IMR-90 (cell line): ENCODE measurements at regions not wholly inside any gene's neighbourhood (a gene's known extent, or its start where the extent isn't known, plus 50 kb on each side); places are given as distances from the start of the nearest gene placed in this dataset.

Experiments used
- ATAC-seq: fragments of 200-7000 bp; cut with Tn5 transposase; 2 replicates; pipeline ENCODE4 v1.9.1; 2020; ENCODE audit warnings: low read depth, mild to moderate bottlenecking, moderate library complexity
- BruUV-seq: library from RNA; stranded (reverse); fragments of 400-500 nt; replicated peaks from 2 replicates; lab custom pipeline; 2021; lab: Mats Ljungman, UMichigan
- CTCF ChIA-PET: fragments of 300-600 bp; formaldehyde crosslinking; extraction: SDS; loops from one replicate; lab custom pipeline; 2021; ENCODE audit warnings: antibody characterized with exemption; lab: Yijun Ruan, JAX
- POLR2A ChIA-PET: fragments of 300-600 bp; sonication (Branson Sonifier 250); formaldehyde crosslinking; loops from one replicate; lab custom pipeline; 2022; ENCODE audit warnings: antibody characterized with exemption; ENCODE audit not compliant: unreplicated experiment; lab: Charles Lee
- DNase-seq: peaks from one replicate; pipeline ENCODE4 v3.0.0; 2013
- H2AFZ ChIP-seq: replicated peaks from 2 replicates; pipeline ENCODE3; 2013; ENCODE audit warnings: low read length, mild to moderate bottlenecking; ENCODE audit not compliant: poor library complexity
- H2AK5ac ChIP-seq: 2 replicates; pipeline ENCODE4 v1.6.1; 2013; ENCODE audit warnings: low read depth, low read length, inconsistent platforms
- H2AK9ac ChIP-seq: replicated peaks from 2 replicates; pipeline ENCODE3; 2013; ENCODE audit warnings: mild to moderate bottlenecking, low read depth, low read length, moderate library complexity; ENCODE audit not compliant: poor library complexity
- H2BK120ac ChIP-seq: 2 replicates; pipeline ENCODE4 v1.6.1; 2013; ENCODE audit warnings: low read depth, low read length, inconsistent platforms
- H2BK15ac ChIP-seq: 3 replicates; pipeline ENCODE4 v1.6.1; 2013; ENCODE audit warnings: low read depth, low read length, inconsistent platforms
- H2BK20ac ChIP-seq: 2 replicates; pipeline ENCODE4 v1.6.1; 2013; ENCODE audit warnings: low read depth, mild to moderate bottlenecking, inconsistent platforms, low read length, moderate library complexity
- H2BK5ac ChIP-seq: 2 replicates; pipeline ENCODE4 v1.6.1; 2013; ENCODE audit warnings: mild to moderate bottlenecking, low read depth, low read length, inconsistent platforms; ENCODE audit not compliant: poor library complexity, severe bottlenecking
- H3K14ac ChIP-seq: replicated peaks from 2 replicates; pipeline ENCODE4 v1.6.1; 2013; ENCODE audit warnings: low read depth, low read length, inconsistent platforms
- H3K18ac ChIP-seq: 2 replicates; pipeline ENCODE4 v1.6.1; 2013; ENCODE audit warnings: low read depth, low read length, control low read depth
- H3K23ac ChIP-seq: 2 replicates; pipeline ENCODE4 v1.6.1; 2013; ENCODE audit warnings: low read depth, low read length, inconsistent platforms
- H3K27ac ChIP-seq: 2 replicates; pipeline ENCODE4 v1.5.1; 2013; ENCODE audit warnings: mild to moderate bottlenecking, control low read depth, low read length; ENCODE audit not compliant: insufficient read depth
- H3K27me3 ChIP-seq: 2 replicates; pipeline ENCODE4 v1.6.1; 2013; ENCODE audit warnings: low read length; ENCODE audit not compliant: control insufficient read depth, insufficient read depth
- H3K36me3 ChIP-seq: 2 replicates; pipeline ENCODE4 v1.6.1; 2013; ENCODE audit warnings: low read length, mixed read lengths; ENCODE audit not compliant: control insufficient read depth, insufficient read depth
- H3K4ac ChIP-seq: 2 replicates; pipeline ENCODE4 v1.6.1; 2013; ENCODE audit warnings: low read depth, low read length, inconsistent platforms
- H3K4me1 ChIP-seq: 2 replicates; pipeline ENCODE4 v1.6.1; 2013; ENCODE audit warnings: low read length, mixed read lengths; ENCODE audit not compliant: control insufficient read depth, insufficient read depth
- H3K4me2 ChIP-seq: 2 replicates; pipeline ENCODE4 v1.6.1; 2013; ENCODE audit warnings: low read depth, mild to moderate bottlenecking, control low read depth, low read length, moderate library complexity
- H3K4me3 ChIP-seq: 2 replicates; pipeline ENCODE4 v1.5.1; 2013; ENCODE audit warnings: low read depth, mild to moderate bottlenecking, control low read depth, low read length, moderate library complexity; ENCODE audit not compliant: insufficient read depth
- H3K56ac ChIP-seq: 2 replicates; pipeline ENCODE4 v1.6.1; 2013; ENCODE audit warnings: low read length, inconsistent platforms; ENCODE audit not compliant: insufficient read depth; ENCODE audit errors: extremely low read depth
- H3K79me1 ChIP-seq, 2 experiments: 2 replicates each; pipeline ENCODE4 v1.6.1; 2013; ENCODE audit warnings: low read length in 2 of 2, inconsistent platforms in 1 of 2, low read depth in 1 of 2
- H3K9ac ChIP-seq: 2 replicates; pipeline ENCODE4 v1.6.1; 2013; ENCODE audit warnings: low read depth, low read length, control low read depth
- H3K9me1 ChIP-seq: 2 replicates; pipeline ENCODE4 v1.6.1; 2013; ENCODE audit warnings: low read length, inconsistent platforms; ENCODE audit not compliant: insufficient read depth
- H3K9me3 ChIP-seq: 2 replicates; pipeline ENCODE4 v1.6.1; 2013; ENCODE audit warnings: low read length; ENCODE audit not compliant: control insufficient read depth, insufficient read depth
- H4K20me1 ChIP-seq: 2 replicates; pipeline ENCODE4 v1.6.1; 2013; ENCODE audit warnings: low read length, inconsistent platforms; ENCODE audit not compliant: insufficient read depth
- H4K5ac ChIP-seq: 2 replicates; pipeline ENCODE4 v1.6.1; 2013; ENCODE audit warnings: mild to moderate bottlenecking, low read depth, low read length, control low read depth
- H4K8ac ChIP-seq, 2 experiments: 2 replicates each; pipeline ENCODE4 v1.6.1; 2013; ENCODE audit warnings: low read depth in 2 of 2, low read length in 2 of 2, control low read depth in 1 of 2, inconsistent platforms in 1 of 2
- H4K91ac ChIP-seq: 2 replicates; pipeline ENCODE4 v1.6.1; 2013; ENCODE audit warnings: low read depth, low read length, inconsistent platforms; ENCODE audit not compliant: insufficient read depth
- BHLHE40 ChIP-seq: fragments of 150-350 bp; IDR thresholded peaks from 2 replicates; pipeline ENCODE4 v1.6.1; 2016; ENCODE audit warnings: mild to moderate bottlenecking, low read depth, low read length
- CHD1 ChIP-seq: IDR thresholded peaks from 2 replicates; pipeline ENCODE4 v1.6.1; 2012; ENCODE audit warnings: low read depth, low read length, improper control_type of control experiment
- CTCF ChIP-seq: conservative IDR thresholded peaks from 2 replicates; pipeline ENCODE4 v1.5.1; 2012; ENCODE audit warnings: mild to moderate bottlenecking, low read depth, low read length, improper control_type of control experiment
- ELK1 ChIP-seq: fragments of 150-350 bp; IDR thresholded peaks from 2 replicates; pipeline ENCODE4 v1.6.1; 2016; ENCODE audit warnings: low read depth, mild to moderate bottlenecking, low read length, moderate library complexity, borderline replicate concordance
- FOS ChIP-seq: fragments of 150-350 bp; IDR thresholded peaks from 2 replicates; pipeline ENCODE4 v1.6.1; 2016; ENCODE audit warnings: low read depth, low read length
- MAZ ChIP-seq: IDR thresholded peaks from 2 replicates; pipeline ENCODE4 v1.6.1; 2012; ENCODE audit warnings: low read depth, mild to moderate bottlenecking, low read length, improper control_type of control experiment, moderate library complexity, borderline replicate concordance
- MXI1 ChIP-seq: IDR thresholded peaks from 2 replicates; pipeline ENCODE4 v1.6.1; 2012; ENCODE audit warnings: low read depth, mild to moderate bottlenecking, low read length, moderate library complexity, borderline replicate concordance
- POLR2A ChIP-seq: IDR thresholded peaks from 2 replicates; pipeline ENCODE4 v1.6.1; 2012; ENCODE audit warnings: mild to moderate bottlenecking, low read depth, low read length
- RCOR1 ChIP-seq: IDR thresholded peaks from 2 replicates; pipeline ENCODE4 v1.6.1; 2012; ENCODE audit warnings: mild to moderate bottlenecking, low read length, improper control_type of control experiment; ENCODE audit not compliant: insufficient replicate concordance
- RFX5 ChIP-seq: IDR thresholded peaks from 2 replicates; pipeline ENCODE4 v1.8.0; 2012; ENCODE audit warnings: low read depth, mild to moderate bottlenecking, low read length, moderate library complexity
- USF2 ChIP-seq: fragments of 150-350 bp; IDR thresholded peaks from 2 replicates; pipeline ENCODE4 v1.6.1; 2017; ENCODE audit warnings: mild to moderate bottlenecking, antibody characterized with exemption, low read length, low read depth
- WGBS, 2 experiments: methylation state at CpG; one replicate each; pipeline versions ENCODE4 v1.1.5 to v1.1.7; 2013; ENCODE audit warnings: missing lambda C conversion rate in 2 of 2; ENCODE audit not compliant: insufficient read length in 1 of 2; ENCODE audit errors: extremely low coverage in 2 of 2; 5-methylcytosine and 5-hydroxymethylcytosine counted together
- dilution Hi-C: fragments of 300-500 bp; cut with HindIII; formaldehyde crosslinking; loops from one replicate; pipeline ENCODE4 v1.14.3; 2018; ENCODE audit warnings: low sequenced_read_pairs; ENCODE audit not compliant: unreplicated experiment
- in situ Hi-C: fragments of 300-500 bp; cut with MboI; formaldehyde crosslinking; loops from 3 replicates; pipeline ENCODE4 v1.14.3; 2019; ENCODE audit warnings: low sequenced_read_pairs, inconsistent platforms, mixed read lengths
- intact Hi-C: fragments of 100-400 bp; cut with micrococcal nuclease; formaldehyde crosslinking; loops from 2 replicates; pipeline ENCODE4 v1.10.0; 2022

- intact Hi-C loops (no loop called here), dilution Hi-C loops (no loop called here), in situ Hi-C loops (no loop called here)
- Histone ChIP-seq H2AK5ac (no peak overlapping the region), H3K9ac (no peak overlapping the region), H3K9me3 (no peaks in the 10 kb centered on the region), H3K56ac (no peak overlapping the region), H4K20me1 (no peaks in the 10 kb centered on the region), H3K4me2 (no peak overlapping the region), H2BK120ac (no peak overlapping the region), H4K91ac (no peak overlapping the region), H2BK20ac (no peak overlapping the region), H3K27me3 (no peaks in the 10 kb centered on the region), H3K9me1 (0 out of 2 replicates have a peak, but pooled peaks cover 2% of the 10 kb centered on the region), H2AFZ (no peak overlapping the region), H2BK5ac (no peak overlapping the region), H2BK15ac (peak overlapping the region; percentile 63; the same call in 1 of the 3 replicates), H4K8ac (no peak overlapping the region), H3K79me1 (no peaks in the 10 kb centered on the region), H3K4me1 (peaks cover 11% of the 10 kb centered on the region), H4K5ac (no peak overlapping the region), H3K4me3 (no peak overlapping the region), H3K18ac (no peak overlapping the region; the same call in 1 of the 2 replicates), H2AK9ac (no peak overlapping the region), H3K14ac (no peak overlapping the region), H3K23ac (no peak overlapping the region), H3K4ac (no peak overlapping the region), H3K36me3 (no peaks in the 10 kb centered on the region), H3K27ac (no peak overlapping the region)
- no peak for TF ChIP-seq CTCF
- TF ChIP-seq RCOR1, result no peak
- no peak for TF ChIP-seq FOS
- TF ChIP-seq RFX5, result no peak
- no peak for TF ChIP-seq CHD1
- TF ChIP-seq BHLHE40, result no peak
- no peak for TF ChIP-seq ELK1
- no peak for TF ChIP-seq POLR2A
- TF ChIP-seq MAZ, result no peak
- no peak for TF ChIP-seq USF2
- TF ChIP-seq MXI1, result no peak
- BruUV-seq, result no TSS peak
- ATAC-seq (no peak), DNase-seq (no peak)
- ChIA-PET POLR2A (no interaction called here), CTCF (interaction anchor here (1.2 kb wide), 1 partner anchor 9 kb away, joined by 3 read pairs; no protein-coding TSS in a partner anchor)
- no CpG with 5 or more reads among the region's 4 CpGs for WGBS, 2 experiments
These were observed 131.9 kb upstream of the CPM start for GRCh38 chr12:69064734-69065443.
